Activated CD8-positive, alpha-beta T cell treated with anti-CD3 and anti-CD28 coated beads for 36 hours (primary cell): ENCODE measurements at regions not wholly inside any gene's neighbourhood (a gene's known extent, or its start where the extent isn't known, plus 50 kb on each side); places are given as distances from the start of the nearest gene placed in this dataset.

Experiments used
- ATAC-seq: fragments of 200-7000 bp; cut with Tn5 transposase; one replicate; pipeline ENCODE4 v1.10.0; 2021; ENCODE audit warnings: mild to moderate bottlenecking, moderate library complexity
- CTCF ChIA-PET: fragments of 350-600 bp; sonication (Branson Sonifier 250); formaldehyde crosslinking; loops from one replicate; lab custom pipeline; 2021; ENCODE audit warnings: antibody characterized with exemption; lab: Charles Lee
- POLR2A ChIA-PET: fragments of 350-600 bp; sonication (Branson Sonifier 250); formaldehyde crosslinking; loops from one replicate; lab custom pipeline; 2021; ENCODE audit warnings: antibody characterized with exemption; lab: Charles Lee
- DNase-seq: peaks from one replicate; pipeline ENCODE4 v3.0.0-alpha.2; 2020
- H3K27ac Mint-ChIP-seq: one replicate; pipeline ENCODE4 v1.8.0; 2021; ENCODE audit warnings: mild to moderate bottlenecking, mixed read lengths
- H3K27me3 Mint-ChIP-seq: one replicate; pipeline ENCODE4 v1.8.0; 2021; ENCODE audit warnings: mixed read lengths
- H3K36me3 Mint-ChIP-seq: one replicate; pipeline ENCODE4 v1.8.0; 2021; ENCODE audit warnings: low read depth, mixed read lengths
- H3K4me1 Mint-ChIP-seq: one replicate; pipeline ENCODE4 v1.8.0; 2021; ENCODE audit warnings: low read depth, mixed read lengths
- H3K4me3 Mint-ChIP-seq: one replicate; pipeline ENCODE4 v1.8.0; 2021; ENCODE audit warnings: mild to moderate bottlenecking, moderate library complexity, mixed read lengths
- H3K9me3 Mint-ChIP-seq: one replicate; pipeline ENCODE4 v1.8.0; 2021; ENCODE audit warnings: mixed read lengths
- CTCF ChIP-seq: fragments of 200-600 bp; IDR thresholded peaks from one replicate; pipeline ENCODE4 v1.8.0; 2022; ENCODE audit warnings: antibody characterized with exemption, mild to moderate bottlenecking
- intact Hi-C: fragments of 100-400 bp; cut with micrococcal nuclease; formaldehyde crosslinking; loops from one replicate; pipeline ENCODE4 v1.10.0; 2022

GRCh38 chr7:376306-377079 lies 86.5 kb downstream of the FOXL3 start:
- POLR2A ChIA-PET, result no interaction called here
- Mint-ChIP-seq H3K9me3 (no peaks in the 10 kb centered on the region), H3K4me3 (no peak overlapping the region), H3K36me3 (no peaks in the 10 kb centered on the region), H3K27ac (no peak overlapping the region), H3K27me3 (no peaks in the 10 kb centered on the region), H3K4me1 (peaks cover 13% of the 10 kb centered on the region)
- no peak for ATAC-seq
- TF ChIP-seq CTCF, result no peak
- CTCF ChIA-PET, result no interaction called here
- peak; percentile 7 for DNase-seq
- intact Hi-C loops, result no loop called here

GRCh38 chr7:377080-378040 lies 87.4 kb downstream of the FOXL3 start:
- CTCF ChIA-PET, result no interaction called here
- H3K9me3 Mint-ChIP-seq, result peaks cover 4% of the 10 kb centered on the region
- POLR2A ChIA-PET, result no interaction called here
- TF ChIP-seq CTCF, result no peak
- no peaks in the 10 kb centered on the region for H3K27me3 Mint-ChIP-seq
- intact Hi-C loops, result no loop called here
- ATAC-seq (no peak), DNase-seq (peak; percentile 1)
- H3K27ac Mint-ChIP-seq, result no peak overlapping the region
- peaks cover 22% of the 10 kb centered on the region for H3K4me1 Mint-ChIP-seq
- H3K36me3 Mint-ChIP-seq, result peaks cover 4% of the 10 kb centered on the region
- no peak overlapping the region for H3K4me3 Mint-ChIP-seq

- POLR2A ChIA-PET, result no interaction called here
These were observed 88.1 kb downstream of the FOXL3 start for GRCh38 chr7:378041-378420.

GRCh38 chr7:378551-379455 lies 88.8 kb downstream of the FOXL3 start:
- intact Hi-C loops, result no loop called here
- H3K9me3 Mint-ChIP-seq, result peaks cover 11% of the 10 kb centered on the region
- POLR2A ChIA-PET, result no interaction called here
- peaks cover 25% of the 10 kb centered on the region for H3K4me1 Mint-ChIP-seq
- no peak overlapping the region for H3K27ac Mint-ChIP-seq
- no peak overlapping the region for H3K4me3 Mint-ChIP-seq
- H3K27me3 Mint-ChIP-seq, result no peaks in the 10 kb centered on the region
- H3K36me3 Mint-ChIP-seq, result peaks cover 13% of the 10 kb centered on the region
- DNase-seq (peak; percentile 1), ATAC-seq (no peak)
- CTCF ChIA-PET, result no interaction called here
- no peak for TF ChIP-seq CTCF

More at GRCh38 chr7:378041-378420, 88.1 kb downstream of the FOXL3 start:
- peaks cover 8% of the 10 kb centered on the region for H3K9me3 Mint-ChIP-seq
- DNase-seq, result peak; percentile 1
- peaks cover 25% of the 10 kb centered on the region for H3K4me1 Mint-ChIP-seq
- CTCF ChIA-PET, result no interaction called here
- H3K4me3 Mint-ChIP-seq, result no peak overlapping the region
- TF ChIP-seq CTCF, result no peak
- intact Hi-C loops, result no loop called here
- no peak overlapping the region for H3K27ac Mint-ChIP-seq
- peaks cover 9% of the 10 kb centered on the region for H3K36me3 Mint-ChIP-seq
- no peaks in the 10 kb centered on the region for H3K27me3 Mint-ChIP-seq
- no peak for ATAC-seq
